HG02970 (cell line): ENCODE measurements at regions not wholly inside any gene's neighbourhood (a gene's known extent, or its start where the extent isn't known, plus 50 kb on each side); places are given as distances from the start of the nearest gene placed in this dataset.

Experiments
- ATAC-seq: cut with Tn5 transposase; IDR thresholded peaks from one replicate; pipeline ENCODE4 v1.9.1; 2021; ENCODE audit warnings: mild to moderate bottlenecking, moderate library complexity, moderate number of reproducible peaks; ENCODE audit not compliant: unreplicated experiment, low FRiP score

GRCh38 chr10:105702211-105702610 lies 1061.1 kb downstream of the SORCS3 start:
- ATAC-seq, result no peak

GRCh38 chr10:105700218-105700617 lies 1059.1 kb downstream of the SORCS3 start:
- no peak for ATAC-seq

- no peak for ATAC-seq
Observed at GRCh38 chr10:105699504-105699903, 1058.4 kb downstream of the SORCS3 start.

- ATAC-seq, result no peak
Observed at GRCh38 chr10:105698592-105698991, 1057.5 kb downstream of the SORCS3 start.

- ATAC-seq, result no peak
Observed at GRCh38 chr10:105697290-105697780, 1056.2 kb downstream of the SORCS3 start.

DNA sequence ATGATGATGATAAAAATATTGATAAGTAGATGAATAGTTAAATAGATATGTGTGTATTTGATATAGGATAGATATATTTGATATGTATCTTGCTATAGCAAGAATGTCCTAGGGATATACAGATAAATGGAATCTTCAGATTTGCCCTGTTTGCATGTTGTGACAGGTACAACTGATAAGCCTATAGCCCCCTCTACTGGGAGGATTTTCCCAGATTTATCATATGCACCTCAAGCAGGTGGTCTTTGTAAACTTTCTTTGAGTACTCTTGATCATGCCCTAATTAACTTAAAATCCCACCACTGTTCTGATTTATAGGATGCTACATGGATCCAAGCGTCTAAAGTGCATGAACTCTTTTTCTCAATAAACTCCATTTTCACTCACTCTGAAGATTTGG lies 1050.7 kb downstream of the SORCS3 start:
- ATAC-seq, result no peak

- no peak for ATAC-seq
Observed at GRCh38 chr10:105682911-105683310, 1041.8 kb downstream of the SORCS3 start.

GRCh38 chr10:105681051-105681450 lies 1040.0 kb downstream of the SORCS3 start:
- ATAC-seq, result no peak

GRCh38 chr10:105679781-105680180 lies 1038.7 kb downstream of the SORCS3 start:
- no peak for ATAC-seq

- ATAC-seq, result no peak
Observed at GRCh38 chr10:105675333-105675732, 1034.2 kb downstream of the SORCS3 start.

GRCh38 chr10:105674448-105674847 lies 1033.4 kb downstream of the SORCS3 start:
- ATAC-seq, result no peak

DNA sequence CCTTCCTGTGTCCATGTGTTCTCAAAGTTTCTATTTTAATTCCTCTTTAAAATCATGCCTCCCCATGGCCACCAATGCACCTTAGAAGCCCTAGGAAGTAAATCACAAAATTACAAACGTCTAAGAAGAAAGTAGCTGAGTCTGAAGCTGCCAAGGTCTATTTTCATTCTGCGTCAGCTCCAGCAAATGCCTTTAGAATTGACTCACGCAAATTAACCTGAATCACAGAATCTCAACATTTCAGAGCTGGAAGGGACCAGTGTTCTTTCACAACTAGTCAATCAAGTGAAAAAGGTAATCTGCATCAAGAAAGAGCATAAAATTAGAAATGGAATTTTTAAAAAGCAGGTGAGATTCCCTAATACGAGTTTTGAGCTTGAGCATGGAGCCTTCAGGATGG lies 1017.6 kb downstream of the SORCS3 start:
- ATAC-seq, result no peak

- ATAC-seq, result no peak
Observed at GRCh38 chr10:105656856-105657255, 1015.8 kb downstream of the SORCS3 start.

DNA sequence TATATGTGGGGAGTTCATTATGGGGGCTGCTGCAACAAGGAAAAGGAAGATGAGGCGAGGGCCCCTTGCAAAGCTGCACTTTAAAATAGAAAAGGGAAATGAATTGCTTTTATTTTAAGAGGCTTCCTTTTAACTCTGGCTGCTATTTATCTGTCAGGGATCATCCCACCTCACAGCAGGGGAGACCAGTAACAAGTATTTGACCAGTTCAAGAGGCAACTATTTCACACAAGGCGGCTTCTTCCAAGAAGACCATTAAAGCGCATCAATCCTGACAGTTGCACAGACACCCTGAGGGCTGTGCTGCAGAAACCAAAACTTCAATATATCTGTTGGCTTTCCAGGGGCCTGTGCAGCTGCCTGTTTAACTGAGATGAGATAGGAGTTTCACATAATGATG lies 1009.2 kb downstream of the SORCS3 start:
- no peak for ATAC-seq

- ATAC-seq, result no peak
Observed at GRCh38 chr10:105647354-105647753, 1006.3 kb downstream of the SORCS3 start.

- ATAC-seq, result no peak
Observed at GRCh38 chr10:105644978-105645377, 1003.9 kb downstream of the SORCS3 start.

- no peak for ATAC-seq
Observed at GRCh38 chr10:105644559-105644958, 1003.5 kb downstream of the SORCS3 start.

DNA sequence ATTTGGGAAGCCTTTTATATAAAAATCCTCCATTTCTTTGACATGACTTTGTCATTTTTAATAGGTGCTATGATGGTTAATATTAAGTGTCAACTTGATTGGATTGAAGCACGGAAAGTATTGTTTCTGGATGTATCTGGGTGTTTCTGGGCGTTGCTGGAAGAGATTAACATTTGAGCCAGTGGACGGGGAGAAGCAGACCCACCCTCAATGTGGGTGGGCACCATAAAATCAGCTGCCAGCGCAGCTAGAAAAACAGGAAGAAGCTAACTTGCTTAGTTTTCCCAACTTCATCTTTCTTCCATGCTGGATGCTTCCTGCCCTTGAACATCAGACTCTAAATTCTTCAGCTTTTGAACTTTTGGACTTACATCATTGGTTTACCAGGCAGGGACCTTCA lies 1003.0 kb downstream of the SORCS3 start:
- ATAC-seq, result no peak

DNA sequence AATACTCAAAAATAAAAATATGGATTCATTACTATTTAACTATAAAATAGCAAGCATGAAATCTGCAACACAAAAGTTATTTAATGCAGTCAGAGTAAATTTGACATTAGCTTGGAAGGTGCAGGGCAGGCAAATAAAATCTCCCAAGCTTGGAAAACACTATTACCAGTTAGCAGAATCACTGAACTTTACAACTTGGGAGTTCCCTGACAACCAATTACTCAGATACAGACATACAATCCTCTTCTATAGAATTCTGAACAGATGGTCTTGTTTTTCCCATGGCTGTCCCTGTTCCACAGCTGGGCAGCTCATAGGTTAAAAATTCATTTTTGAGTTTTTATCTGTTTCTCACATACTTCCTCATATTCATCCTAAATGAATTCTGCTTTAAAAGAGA lies 1002.6 kb downstream of the SORCS3 start:
- ATAC-seq, result no peak

DNA sequence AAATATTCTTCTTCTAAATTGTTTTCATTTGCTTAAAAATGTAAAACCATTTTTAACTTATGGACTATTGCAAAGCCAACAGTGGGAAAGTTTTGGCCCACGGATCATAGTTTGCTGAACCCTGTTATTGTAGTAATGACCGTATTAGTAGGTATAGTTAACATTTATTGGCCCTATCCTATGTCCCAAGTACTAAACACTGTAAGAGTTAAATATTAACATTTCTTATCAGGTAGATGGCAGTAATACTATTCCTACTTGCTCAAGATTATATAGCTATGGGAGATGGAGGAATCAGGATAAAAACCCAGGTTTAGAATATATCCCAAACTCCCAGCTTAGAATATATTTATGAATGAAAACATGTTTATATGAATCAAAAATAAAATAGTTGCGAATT lies 993.2 kb downstream of the SORCS3 start:
- no peak for ATAC-seq

DNA sequence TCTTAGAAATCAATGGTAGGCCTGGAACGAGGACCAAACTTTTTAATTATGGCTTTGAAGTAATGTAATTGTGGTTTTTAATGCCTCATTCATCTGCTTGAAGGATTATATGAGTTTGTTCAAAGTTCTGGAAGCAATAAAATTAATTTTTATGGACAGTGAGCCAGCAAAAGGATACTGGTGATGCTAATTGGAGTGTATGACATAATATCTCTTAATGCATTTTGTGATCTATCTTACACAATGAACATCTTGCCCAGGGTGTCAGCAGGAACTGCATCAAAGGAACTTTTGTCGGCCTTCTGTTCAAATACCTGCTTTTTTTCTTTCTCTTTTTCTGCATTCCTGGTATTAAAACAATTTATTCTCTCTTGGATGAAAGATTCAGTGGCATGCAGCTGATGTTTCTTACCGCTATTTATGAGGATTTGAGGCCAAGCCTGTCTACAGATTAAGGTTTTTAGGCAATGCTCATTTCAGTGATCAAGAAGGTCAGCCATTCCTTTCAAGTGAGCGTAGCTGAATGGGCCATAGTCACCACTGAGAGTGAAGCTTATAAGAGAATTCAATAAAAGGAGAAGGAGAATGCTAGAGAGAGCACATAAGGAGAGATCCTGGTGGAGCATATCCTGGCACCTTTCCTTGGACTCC lies 974.8 kb downstream of the SORCS3 start:
- no peak for ATAC-seq

DNA sequence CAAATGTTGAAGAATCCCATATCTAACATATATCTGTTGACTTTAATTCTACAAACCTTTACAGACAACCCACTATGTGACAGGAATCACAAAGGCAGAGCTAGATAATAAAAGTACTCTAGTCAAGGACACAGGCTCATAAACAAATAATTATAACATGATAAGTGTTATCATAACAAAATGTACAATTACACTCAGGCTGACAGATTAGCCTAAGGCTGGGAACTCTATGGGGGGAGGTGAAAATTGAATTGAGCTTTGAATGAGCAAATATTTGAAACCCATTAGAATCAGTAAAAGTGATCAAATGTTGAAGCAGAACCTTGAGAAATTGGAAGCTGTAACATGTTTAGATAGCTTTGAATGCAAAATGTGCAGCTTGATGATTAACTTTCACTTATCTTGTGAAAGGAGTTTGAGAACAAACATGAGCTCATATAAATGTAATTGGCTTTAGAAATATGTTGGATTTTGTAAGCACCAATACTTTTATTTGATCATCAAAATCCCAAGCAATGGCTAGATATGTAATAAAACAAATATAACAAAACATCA lies 970.2 kb downstream of the SORCS3 start:
- ATAC-seq, result no peak
